Glomerular visceral epithelial cell (primary cell): ENCODE measurements at regions not wholly inside any gene's neighbourhood (a gene's known extent, or its start where the extent isn't known, plus 50 kb on each side); places are given as distances from the start of the nearest gene placed in this dataset.

Experiments
- DNase-seq: peaks from one replicate; pipeline ENCODE4 v3.0.0-alpha.2; 2016; ENCODE audit errors: extremely low spot score

GRCh38 chr6:76418560-76419223, 346.2 kb upstream of the IMPG1 start:
- DNase-seq = no peak

- DNase-seq = no peak
These were observed 344.6 kb upstream of the IMPG1 start for GRCh38 chr6:76416821-76417605.

- no peak for DNase-seq
These were observed 330.6 kb upstream of the IMPG1 start for GRCh38 chr6:76403064-76403463.

- DNase-seq = no peak
These were observed 325.5 kb upstream of the IMPG1 start for GRCh38 chr6:76397966-76398365.

- no peak for DNase-seq
These were observed 309.7 kb upstream of the IMPG1 start for GRCh38 chr6:76382201-76382600.

- DNase-seq = no peak
These were observed 309.1 kb upstream of the IMPG1 start for GRCh38 chr6:76381612-76382011.

- DNase-seq = peak; percentile 1
These were observed 278.8 kb upstream of the IMPG1 start for GRCh38 chr6:76351275-76351674.

GRCh38 chr6:76347539-76347938, 275.1 kb upstream of the IMPG1 start:
- no peak for DNase-seq

GRCh38 chr6:76342611-76343160, 270.2 kb upstream of the IMPG1 start:
- DNase-seq = no peak

GRCh38 chr6:76330031-76330430, 257.6 kb upstream of the IMPG1 start:
- no peak for DNase-seq

- no peak for DNase-seq
These were observed 254.4 kb upstream of the IMPG1 start for GRCh38 chr6:76326871-76327270.
